ENCODE measurements at regions not wholly inside any gene's neighbourhood (a gene's known extent, or its start where the extent isn't known, plus 50 kb on each side); places are given as distances from the start of the nearest gene placed in this dataset.

DNA sequence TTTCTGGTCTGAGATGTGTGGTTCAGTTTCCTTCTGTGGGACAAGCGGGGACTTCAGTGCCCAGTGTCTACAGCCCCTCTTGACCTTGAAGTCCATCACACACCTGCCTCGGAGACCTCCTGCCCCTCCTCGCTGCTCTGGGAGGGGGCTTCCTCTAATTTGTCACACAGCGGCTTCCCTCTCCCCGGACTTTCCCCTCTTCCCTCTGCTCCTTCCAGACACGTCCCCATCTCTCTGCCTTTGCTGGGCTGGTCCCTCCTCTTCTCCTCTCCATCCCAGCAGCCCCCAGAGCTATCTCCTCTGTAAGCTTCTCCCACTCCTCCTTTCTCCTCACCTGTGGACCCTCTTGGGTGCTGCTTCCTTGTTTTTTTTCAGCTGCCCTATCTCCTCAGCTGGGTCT is 122.2 kb upstream of the SORCS3 start:
- dilution Hi-C loops (cut with HindIII; ENCODE audit: low sequenced_read_pairs, unreplicated experiment) = no loop called here
- intact Hi-C loops (cut with micrococcal nuclease) = no loop called here
- BruUV-seq (replicated peaks) = no TSS peak

More for the DNA sequence above, 122.2 kb upstream of the SORCS3 start:
- no peak overlapping the region for H3K27ac ChIP-seq (ENCODE audit: insufficient read depth, low read length)
- H3K18ac ChIP-seq (ENCODE audit: low read depth, low read length) = no peak overlapping the region
- H4K8ac ChIP-seq (ENCODE audit: low read depth in 2 of 2, low read length in 2 of 2) = no peak overlapping the region
- H3K23ac ChIP-seq (ENCODE audit: low read depth, low read length) = no peak overlapping the region
- H2BK20ac ChIP-seq (ENCODE audit: low read depth, low read length) = no peak overlapping the region
- H3K4me2 ChIP-seq (ENCODE audit: low read depth, low read length) = no peak overlapping the region
- WGBS, 2 experiments (ENCODE audit: extremely low coverage in 2 of 2, insufficient read length in 1 of 2) = 20% methylated on average over 1 of the region's 6 CpGs; no CpG with 5 or more reads in 1 of the 2 experiments
- no peaks in the 10 kb centered on the region for H4K20me1 ChIP-seq (ENCODE audit: insufficient read depth, low read length)
- H3K56ac ChIP-seq (ENCODE audit: extremely low read depth, insufficient read depth, low read length) = no peak overlapping the region
- no peak for TF ChIP-seq RCOR1 (IDR thresholded peaks at IDR 0.05; ENCODE audit: insufficient replicate concordance, low read length)
- TF ChIP-seq FOS (IDR thresholded peaks at IDR 0.05; ENCODE audit: low read depth, low read length) = no peak
- TF ChIP-seq MAZ (IDR thresholded peaks at IDR 0.05; ENCODE audit: borderline replicate concordance, low read depth, low read length) = no peak
- no peak for TF ChIP-seq MAFK (IDR thresholded peaks at IDR 0.05; ENCODE audit: low read depth, low read length)
- TF ChIP-seq, protein P1, sequence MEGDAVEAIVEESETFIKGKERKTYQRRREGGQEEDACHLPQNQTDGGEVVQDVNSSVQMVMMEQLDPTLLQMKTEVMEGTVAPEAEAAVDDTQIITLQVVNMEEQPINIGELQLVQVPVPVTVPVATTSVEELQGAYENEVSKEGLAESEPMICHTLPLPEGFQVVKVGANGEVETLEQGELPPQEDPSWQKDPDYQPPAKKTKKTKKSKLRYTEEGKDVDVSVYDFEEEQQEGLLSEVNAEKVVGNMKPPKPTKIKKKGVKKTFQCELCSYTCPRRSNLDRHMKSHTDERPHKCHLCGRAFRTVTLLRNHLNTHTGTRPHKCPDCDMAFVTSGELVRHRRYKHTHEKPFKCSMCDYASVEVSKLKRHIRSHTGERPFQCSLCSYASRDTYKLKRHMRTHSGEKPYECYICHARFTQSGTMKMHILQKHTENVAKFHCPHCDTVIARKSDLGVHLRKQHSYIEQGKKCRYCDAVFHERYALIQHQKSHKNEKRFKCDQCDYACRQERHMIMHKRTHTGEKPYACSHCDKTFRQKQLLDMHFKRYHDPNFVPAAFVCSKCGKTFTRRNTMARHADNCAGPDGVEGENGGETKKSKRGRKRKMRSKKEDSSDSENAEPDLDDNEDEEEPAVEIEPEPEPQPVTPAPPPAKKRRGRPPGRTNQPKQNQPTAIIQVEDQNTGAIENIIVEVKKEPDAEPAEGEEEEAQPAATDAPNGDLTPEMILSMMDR (conservative IDR thresholded peaks at IDR 0.05; ENCODE audit: low read depth, low read length) = no peak
- TF ChIP-seq CEBPB (IDR thresholded peaks at IDR 0.05; ENCODE audit: low read depth, low read length) = no peak
- TF ChIP-seq MXI1 (IDR thresholded peaks at IDR 0.05; ENCODE audit: borderline replicate concordance, low read depth, low read length) = no peak
- no peak for TF ChIP-seq BHLHE40 (IDR thresholded peaks at IDR 0.05; ENCODE audit: low read depth, low read length)
- no peak for TF ChIP-seq POLR2A (IDR thresholded peaks at IDR 0.05; ENCODE audit: low read depth, low read length)
- TF ChIP-seq, protein P2, sequence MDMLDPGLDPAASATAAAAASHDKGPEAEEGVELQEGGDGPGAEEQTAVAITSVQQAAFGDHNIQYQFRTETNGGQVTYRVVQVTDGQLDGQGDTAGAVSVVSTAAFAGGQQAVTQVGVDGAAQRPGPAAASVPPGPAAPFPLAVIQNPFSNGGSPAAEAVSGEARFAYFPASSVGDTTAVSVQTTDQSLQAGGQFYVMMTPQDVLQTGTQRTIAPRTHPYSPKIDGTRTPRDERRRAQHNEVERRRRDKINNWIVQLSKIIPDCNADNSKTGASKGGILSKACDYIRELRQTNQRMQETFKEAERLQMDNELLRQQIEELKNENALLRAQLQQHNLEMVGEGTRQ (IDR thresholded peaks at IDR 0.05; ENCODE audit: low read depth, low read length) = no peak
- no peak for TF ChIP-seq RFX5 (IDR thresholded peaks at IDR 0.05; ENCODE audit: low read depth, low read length)
- TF ChIP-seq RAD21 (IDR thresholded peaks at IDR 0.05; ENCODE audit: low read length) = no peak
- no peak for TF ChIP-seq NFE2L2 (IDR thresholded peaks at IDR 0.05; ENCODE audit: low read depth, low read length)
- H3K4me1 ChIP-seq (ENCODE audit: control insufficient read depth, insufficient read depth, low read length) = no peaks in the 10 kb centered on the region
- ChIA-PET POLR2A (ENCODE audit: unreplicated experiment) (no interaction called here), CTCF (no interaction called here)
- H3K4ac ChIP-seq (ENCODE audit: low read depth, low read length) = no peak overlapping the region
- H3K9me1 ChIP-seq (ENCODE audit: insufficient read depth, low read length) = no peaks in the 10 kb centered on the region
- H3K9me3 ChIP-seq (ENCODE audit: control insufficient read depth, insufficient read depth, low read length) = no peaks in the 10 kb centered on the region
- no peak overlapping the region for H4K91ac ChIP-seq (ENCODE audit: insufficient read depth, low read depth, low read length)
- no peak overlapping the region for H2AK9ac ChIP-seq (replicated peaks; ENCODE audit: low read depth, low read length, poor library complexity)
- DNase-seq = no peak
- no peaks in the 10 kb centered on the region for H3K27me3 ChIP-seq (ENCODE audit: control insufficient read depth, insufficient read depth, low read length)
- no peak overlapping the region for H3K14ac ChIP-seq (replicated peaks; ENCODE audit: low read depth, low read length)
- H2BK5ac ChIP-seq (ENCODE audit: low read depth, low read length, poor library complexity, severe bottlenecking) = no peak overlapping the region
- no peak overlapping the region for H2BK120ac ChIP-seq (ENCODE audit: low read depth, low read length)
- ATAC-seq (ENCODE audit: low read depth) = no peak
- no peak overlapping the region for H4K5ac ChIP-seq (ENCODE audit: low read depth, low read length)
- H2AK5ac ChIP-seq (ENCODE audit: low read depth, low read length) = no peak overlapping the region
- H2BK15ac ChIP-seq (ENCODE audit: low read depth, low read length) = no peak overlapping the region
- H3K9ac ChIP-seq (ENCODE audit: low read depth, low read length) = no peak overlapping the region
- H3K4me3 ChIP-seq (ENCODE audit: insufficient read depth, low read depth, low read length) = no peak overlapping the region
- H3K79me1 ChIP-seq (ENCODE audit: low read depth in 1 of 2, low read length in 2 of 2) = no peaks in the 10 kb centered on the region
- in situ Hi-C loops (cut with MboI; ENCODE audit: low sequenced_read_pairs) = no loop called here
- no peaks in the 10 kb centered on the region for H3K36me3 ChIP-seq (ENCODE audit: control insufficient read depth, insufficient read depth, low read length)
- no peak overlapping the region for H2AFZ ChIP-seq (replicated peaks; ENCODE audit: low read length, poor library complexity)
